ENCODE measurements at regions not wholly inside any gene's neighbourhood (a gene's known extent, or its start where the extent isn't known, plus 50 kb on each side); places are given as distances from the start of the nearest gene placed in this dataset.

DNA sequence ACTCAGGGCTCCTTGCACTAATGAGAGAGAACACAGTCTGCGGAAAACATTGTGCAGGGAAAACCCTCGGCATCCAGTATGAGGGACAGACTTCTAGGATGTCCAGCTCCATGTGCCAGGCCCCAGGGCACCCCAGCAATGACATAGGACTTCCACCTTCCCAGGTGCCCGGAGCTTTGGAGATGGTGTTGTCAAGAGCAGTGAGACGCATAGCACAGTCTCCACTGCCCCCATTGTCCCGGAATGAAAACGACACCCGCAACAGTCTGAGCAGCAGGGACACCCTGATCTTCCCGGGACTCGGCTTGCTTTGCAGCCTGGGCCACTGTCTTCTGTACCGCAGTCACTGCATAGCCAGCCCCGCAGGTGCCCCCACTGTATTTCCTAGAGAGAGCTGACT is 339.2 kb upstream of the ADARB2 start:
- intact Hi-C loops (cut with micrococcal nuclease), result no loop called here
- Histone ChIP-seq H3K9me3 (replicated peaks) (no peaks in the 10 kb centered on the region), H3K4me1 (no peaks in the 10 kb centered on the region), H3K4me3 (no peak overlapping the region), H3K36me3 (no peaks in the 10 kb centered on the region), H3K27me3 (ENCODE audit: low read depth) (no peaks in the 10 kb centered on the region), H3K27ac (replicated peaks) (no peak overlapping the region)
- no peak for DNase-seq
- TF ChIP-seq, protein P1, sequence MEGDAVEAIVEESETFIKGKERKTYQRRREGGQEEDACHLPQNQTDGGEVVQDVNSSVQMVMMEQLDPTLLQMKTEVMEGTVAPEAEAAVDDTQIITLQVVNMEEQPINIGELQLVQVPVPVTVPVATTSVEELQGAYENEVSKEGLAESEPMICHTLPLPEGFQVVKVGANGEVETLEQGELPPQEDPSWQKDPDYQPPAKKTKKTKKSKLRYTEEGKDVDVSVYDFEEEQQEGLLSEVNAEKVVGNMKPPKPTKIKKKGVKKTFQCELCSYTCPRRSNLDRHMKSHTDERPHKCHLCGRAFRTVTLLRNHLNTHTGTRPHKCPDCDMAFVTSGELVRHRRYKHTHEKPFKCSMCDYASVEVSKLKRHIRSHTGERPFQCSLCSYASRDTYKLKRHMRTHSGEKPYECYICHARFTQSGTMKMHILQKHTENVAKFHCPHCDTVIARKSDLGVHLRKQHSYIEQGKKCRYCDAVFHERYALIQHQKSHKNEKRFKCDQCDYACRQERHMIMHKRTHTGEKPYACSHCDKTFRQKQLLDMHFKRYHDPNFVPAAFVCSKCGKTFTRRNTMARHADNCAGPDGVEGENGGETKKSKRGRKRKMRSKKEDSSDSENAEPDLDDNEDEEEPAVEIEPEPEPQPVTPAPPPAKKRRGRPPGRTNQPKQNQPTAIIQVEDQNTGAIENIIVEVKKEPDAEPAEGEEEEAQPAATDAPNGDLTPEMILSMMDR (IDR thresholded peaks at IDR 0.05; ENCODE audit: borderline replicate concordance), result no peak

DNA sequence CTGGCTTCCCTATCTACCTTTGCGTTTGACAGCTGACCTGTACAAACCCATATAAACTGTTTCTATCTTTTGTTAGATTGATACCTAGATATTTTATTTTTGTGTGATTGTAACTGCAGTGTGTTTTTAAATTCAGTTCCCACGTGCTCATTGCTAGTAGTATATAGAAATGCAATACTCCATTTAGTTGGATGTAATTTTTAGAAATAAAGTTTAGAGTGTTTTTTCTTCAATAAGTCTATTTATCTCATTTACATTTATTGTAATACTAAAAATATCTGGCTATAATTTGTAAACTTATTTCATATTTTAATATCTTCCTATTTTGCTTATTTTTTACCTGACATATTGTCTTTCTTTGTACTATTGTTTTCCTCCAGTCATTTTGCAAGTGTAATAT is 329.7 kb upstream of the ADARB2 start:
- H3K27me3 ChIP-seq (ENCODE audit: low read depth), result no peaks in the 10 kb centered on the region
- H3K9me3 ChIP-seq (replicated peaks), result peaks cover 35% of the 10 kb centered on the region
- TF ChIP-seq, protein P1 (IDR thresholded peaks at IDR 0.05; ENCODE audit: borderline replicate concordance), result no peak
- DNase-seq, result no peak
- no peaks in the 10 kb centered on the region for H3K4me1 ChIP-seq
- H3K36me3 ChIP-seq, result no peaks in the 10 kb centered on the region
- no peak overlapping the region for H3K4me3 ChIP-seq
- intact Hi-C loops (cut with micrococcal nuclease), result no loop called here
- H3K27ac ChIP-seq (replicated peaks), result no peak overlapping the region

DNA sequence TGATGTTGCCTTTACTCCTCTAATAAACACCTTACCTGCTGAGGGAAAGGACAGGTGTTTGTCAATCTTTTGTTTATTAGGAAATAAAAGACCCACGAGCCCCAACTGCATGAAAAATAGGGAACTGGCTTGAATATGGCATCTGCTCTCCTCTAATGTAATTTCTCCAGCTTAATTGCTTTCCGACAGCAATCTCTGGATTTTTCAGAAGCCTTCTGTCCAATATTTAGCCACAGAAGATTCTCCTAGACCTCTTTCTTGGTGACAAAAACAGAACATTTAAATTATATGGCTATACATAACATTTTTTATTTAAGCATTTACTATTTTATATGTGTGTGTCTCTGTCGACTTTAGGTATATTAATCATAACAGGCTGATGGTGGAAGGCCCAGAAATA is 317.4 kb upstream of the ADARB2 start:
- H3K4me3 ChIP-seq, result no peak overlapping the region
- intact Hi-C loops (cut with micrococcal nuclease), result no loop called here
- H3K9me3 ChIP-seq (replicated peaks), result peaks cover 4% of the 10 kb centered on the region
- H3K27me3 ChIP-seq (ENCODE audit: low read depth), result no peaks in the 10 kb centered on the region
- H3K4me1 ChIP-seq, result no peaks in the 10 kb centered on the region
- H3K27ac ChIP-seq (replicated peaks), result no peak overlapping the region
- H3K36me3 ChIP-seq, result no peaks in the 10 kb centered on the region
- TF ChIP-seq, protein P1 (IDR thresholded peaks at IDR 0.05; ENCODE audit: borderline replicate concordance), result no peak
- no peak for DNase-seq

DNA sequence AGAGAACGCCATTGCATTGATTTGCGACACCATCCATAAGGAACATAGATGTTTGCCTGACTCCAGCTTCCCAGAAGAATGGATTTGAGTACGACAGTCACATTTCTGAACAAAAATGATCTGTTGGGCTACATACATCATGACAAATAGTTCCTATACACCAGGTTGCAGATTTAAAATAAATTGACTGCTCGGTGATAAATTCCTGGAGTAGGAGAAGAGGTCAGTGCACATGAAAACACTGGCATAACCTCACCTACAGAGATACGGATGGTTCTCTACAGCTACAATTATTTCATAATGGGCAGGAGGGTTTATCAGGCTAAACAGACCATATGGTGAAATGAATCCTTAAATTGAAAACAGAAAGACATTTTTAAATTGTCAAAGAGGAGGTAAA is 316.5 kb upstream of the ADARB2 start:
- TF ChIP-seq, protein P1 (IDR thresholded peaks at IDR 0.05; ENCODE audit: borderline replicate concordance), result no peak
- no peak for DNase-seq
- H3K9me3 ChIP-seq (replicated peaks), result peaks cover 13% of the 10 kb centered on the region
- no peaks in the 10 kb centered on the region for H3K4me1 ChIP-seq
- H3K27ac ChIP-seq (replicated peaks), result no peak overlapping the region
- H3K27me3 ChIP-seq (ENCODE audit: low read depth), result no peaks in the 10 kb centered on the region
- intact Hi-C loops (cut with micrococcal nuclease), result no loop called here
- no peak overlapping the region for H3K4me3 ChIP-seq
- no peaks in the 10 kb centered on the region for H3K36me3 ChIP-seq

DNA sequence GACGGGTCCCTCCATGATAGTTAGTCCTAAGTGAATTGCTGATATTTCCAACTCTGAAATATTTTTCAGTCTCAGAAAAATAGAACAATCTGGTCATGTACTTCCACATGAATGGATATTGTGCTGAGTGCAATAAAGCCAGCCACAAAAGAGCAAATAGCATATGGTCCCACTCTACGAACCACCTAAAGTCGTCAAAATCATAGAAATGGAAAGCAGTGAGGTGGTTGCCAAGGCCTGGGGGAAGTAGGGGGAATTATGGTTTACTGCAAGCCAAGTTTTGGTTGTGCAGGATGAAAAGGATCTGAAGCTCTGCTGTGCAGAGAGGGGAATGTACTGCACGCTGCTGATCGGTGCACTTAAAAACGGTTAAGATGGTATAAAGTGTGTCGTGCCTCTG is 313.8 kb upstream of the ADARB2 start:
- intact Hi-C loops (cut with micrococcal nuclease), result no loop called here
- no peak overlapping the region for H3K27ac ChIP-seq (replicated peaks)
- TF ChIP-seq, protein P1 (IDR thresholded peaks at IDR 0.05; ENCODE audit: borderline replicate concordance), result no peak
- DNase-seq, result no peak
- H3K4me3 ChIP-seq, result no peak overlapping the region
- H3K36me3 ChIP-seq, result no peaks in the 10 kb centered on the region
- no peaks in the 10 kb centered on the region for H3K4me1 ChIP-seq
- H3K27me3 ChIP-seq (ENCODE audit: low read depth), result no peaks in the 10 kb centered on the region
- H3K9me3 ChIP-seq (replicated peaks), result peaks cover 18% of the 10 kb centered on the region

DNA sequence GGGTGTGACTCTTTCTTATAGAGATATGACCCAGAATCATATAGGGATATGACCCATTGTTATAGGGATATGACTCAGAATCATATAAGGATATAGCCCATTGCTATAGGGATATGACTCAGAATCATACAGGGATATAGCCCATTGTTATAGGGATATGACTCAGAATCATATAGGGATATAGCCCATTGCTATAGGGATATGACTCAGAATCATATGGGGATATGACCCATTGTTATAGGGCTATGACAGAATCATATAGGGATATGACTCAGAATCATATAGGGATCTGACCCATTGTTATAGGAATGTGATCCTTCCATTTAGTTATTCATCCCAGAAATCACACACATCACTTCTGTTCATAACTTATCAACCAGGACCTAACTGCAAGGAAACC is 312.2 kb upstream of the ADARB2 start:
- no peaks in the 10 kb centered on the region for H3K36me3 ChIP-seq
- peaks cover 18% of the 10 kb centered on the region for H3K9me3 ChIP-seq (replicated peaks)
- no peak overlapping the region for H3K4me3 ChIP-seq
- intact Hi-C loops (cut with micrococcal nuclease), result no loop called here
- H3K4me1 ChIP-seq, result no peaks in the 10 kb centered on the region
- no peaks in the 10 kb centered on the region for H3K27me3 ChIP-seq (ENCODE audit: low read depth)
- no peak for DNase-seq
- H3K27ac ChIP-seq (replicated peaks), result no peak overlapping the region
- TF ChIP-seq, protein P1 (IDR thresholded peaks at IDR 0.05; ENCODE audit: borderline replicate concordance), result no peak

Measured in left ventricle myocardium inferior (tissue), 1 donor.